Body of pancreas (tissue), 4 donors: ENCODE measurements at regions not wholly inside any gene's neighbourhood (a gene's known extent, or its start where the extent isn't known, plus 50 kb on each side); places are given as distances from the start of the nearest gene placed in this dataset.

Source experiments
- CTCF ChIP-seq, 7 experiments: fragments of 450-650 bp in 4 of 7; fragments of 200-600 bp in 3 of 7; sonication (generic) in 3 of 7; IDR thresholded peaks; one replicate each; pipeline ENCODE4 v1.5.1; 2016 to 2019; ENCODE audit warnings: antibody characterized with exemption in 7 of 7
- POLR2A ChIP-seq, 3 donors: fragments of 450-650 bp; IDR thresholded peaks; one replicate each; pipeline ENCODE4 v1.6.1; 2016; ENCODE audit warnings: antibody characterized with exemption in 3 of 3, mild to moderate bottlenecking in 2 of 3

DNA sequence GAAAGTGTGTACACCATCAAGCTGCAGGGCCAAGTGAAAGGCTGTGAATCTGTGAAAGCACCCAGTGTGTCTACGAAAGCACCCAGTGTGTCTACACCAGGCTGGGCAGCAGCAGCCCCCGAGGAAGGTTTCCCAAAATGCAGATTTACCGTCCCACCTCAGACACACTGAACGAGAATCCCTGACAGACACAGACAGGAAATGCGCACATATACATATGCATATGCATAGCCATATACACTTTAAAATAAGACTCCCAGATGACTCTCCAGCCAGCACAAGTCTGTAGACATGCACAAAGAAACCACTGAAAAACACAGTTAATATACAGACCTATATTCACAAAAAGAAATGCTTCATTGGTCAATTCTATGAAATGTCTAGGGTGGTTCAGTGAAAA lies 155.5 kb upstream of the OPCML start:
- TF ChIP-seq POLR2A (IDR thresholded peaks at IDR 0.05) (no peak), CTCF (IDR thresholded peaks at IDR 0.05) (no peak)
